GM18861 (cell line): ENCODE measurements at regions not wholly inside any gene's neighbourhood (a gene's known extent, or its start where the extent isn't known, plus 50 kb on each side); places are given as distances from the start of the nearest gene placed in this dataset.

Experiments
- ATAC-seq: cut with Tn5 transposase; IDR thresholded peaks from one replicate; pipeline ENCODE4 v1.9.1; 2021; ENCODE audit not compliant: unreplicated experiment

DNA sequence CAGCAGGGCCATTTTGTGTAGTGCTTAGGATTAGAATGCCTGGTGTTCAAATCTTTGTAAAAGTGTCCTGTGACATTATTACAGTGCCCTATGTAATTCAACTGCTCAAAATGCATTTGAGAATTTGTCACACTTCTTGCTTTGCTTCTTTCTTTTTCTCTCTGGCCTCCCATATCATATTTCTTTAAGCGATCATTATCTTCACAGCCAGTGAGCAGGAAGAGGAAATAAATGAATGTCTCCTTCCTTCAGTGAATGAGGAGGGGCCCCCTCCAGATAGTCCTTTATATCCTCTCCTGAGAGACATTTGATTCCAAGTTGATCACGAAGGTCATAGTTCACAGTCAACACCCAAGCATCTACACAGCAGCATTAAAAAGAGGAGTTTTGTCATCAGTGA, 425.1 kb upstream of the NPVF start:
- ATAC-seq, result no peak

DNA sequence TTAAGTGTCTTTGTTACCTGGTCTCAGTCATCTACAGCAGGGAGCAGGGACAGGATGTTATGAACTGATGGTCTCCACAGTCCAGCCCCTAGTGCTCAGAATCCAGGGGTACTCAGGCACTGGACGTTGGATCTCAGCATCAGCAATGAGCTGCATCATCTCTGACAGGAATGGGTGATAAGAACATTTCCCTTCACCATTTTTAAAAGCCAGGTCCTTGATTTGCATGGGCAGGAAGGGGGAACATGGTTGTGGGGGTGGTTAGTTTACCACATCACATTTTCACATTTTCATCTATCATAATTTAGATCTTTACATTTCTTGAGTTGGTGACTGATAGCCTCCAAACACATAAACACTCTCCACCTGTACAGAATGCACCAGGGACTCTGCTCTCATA, 427.8 kb upstream of the NPVF start:
- ATAC-seq, result no peak

DNA sequence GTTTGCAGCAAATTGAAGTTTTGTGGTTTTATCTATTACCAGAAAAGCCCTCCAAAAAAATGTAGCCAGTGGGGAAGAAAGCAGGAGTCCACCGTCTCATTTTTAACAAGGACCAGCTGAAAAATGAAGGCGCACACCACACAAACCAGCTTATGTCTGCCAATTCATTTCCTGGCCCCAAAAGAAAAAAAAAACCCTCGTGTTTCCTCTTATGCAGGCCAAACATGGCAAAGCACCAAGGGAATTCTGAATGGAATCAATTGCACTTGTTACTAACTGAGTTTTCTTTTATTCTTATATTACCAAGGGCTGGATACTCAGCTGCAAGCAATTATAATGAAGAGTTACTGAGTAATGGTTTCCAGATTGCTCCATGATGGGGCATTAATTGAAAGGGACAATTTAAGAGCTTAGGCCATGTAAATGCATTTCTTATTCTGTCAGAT, 428.3 kb upstream of the NPVF start:
- no peak for ATAC-seq

DNA sequence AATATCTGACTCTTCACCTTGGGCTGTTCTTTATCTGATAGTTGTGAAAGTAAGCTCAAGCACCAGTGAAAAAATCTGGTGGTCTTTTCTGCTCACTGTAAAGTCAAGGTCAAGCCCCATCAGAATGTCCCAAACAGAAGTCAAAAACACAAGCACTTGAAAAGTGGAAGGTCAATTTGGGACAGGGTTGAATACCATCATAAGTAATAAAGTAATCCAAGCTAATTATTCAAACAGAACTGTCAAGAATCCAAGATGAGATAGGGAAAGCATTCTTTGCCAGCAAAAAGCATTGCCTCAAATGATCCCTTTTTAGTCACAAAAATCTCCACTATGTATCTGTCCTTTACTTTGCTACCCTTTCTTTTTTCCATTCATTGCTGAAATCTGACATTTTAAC, 430.1 kb upstream of the NPVF start:
- no peak for ATAC-seq

DNA sequence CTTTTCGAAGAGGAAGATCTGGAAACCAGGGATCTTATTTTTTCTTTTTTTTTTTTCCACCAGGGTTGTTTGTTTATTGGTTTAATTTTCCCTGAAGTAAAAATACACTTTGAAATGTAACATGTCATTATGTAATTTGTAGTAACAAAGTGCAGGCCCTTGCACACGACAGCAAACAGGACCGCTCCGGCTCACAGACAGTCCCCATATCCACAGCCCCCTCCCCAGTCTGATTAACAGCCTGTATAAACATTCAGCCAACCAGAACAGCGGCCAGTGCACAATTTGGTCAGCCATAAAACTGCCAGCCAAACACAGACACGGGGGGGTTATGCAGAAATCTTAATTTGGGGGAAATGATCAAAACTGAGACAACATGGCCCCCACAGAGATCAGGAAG, 431.6 kb upstream of the NPVF start:
- ATAC-seq, result no peak

DNA sequence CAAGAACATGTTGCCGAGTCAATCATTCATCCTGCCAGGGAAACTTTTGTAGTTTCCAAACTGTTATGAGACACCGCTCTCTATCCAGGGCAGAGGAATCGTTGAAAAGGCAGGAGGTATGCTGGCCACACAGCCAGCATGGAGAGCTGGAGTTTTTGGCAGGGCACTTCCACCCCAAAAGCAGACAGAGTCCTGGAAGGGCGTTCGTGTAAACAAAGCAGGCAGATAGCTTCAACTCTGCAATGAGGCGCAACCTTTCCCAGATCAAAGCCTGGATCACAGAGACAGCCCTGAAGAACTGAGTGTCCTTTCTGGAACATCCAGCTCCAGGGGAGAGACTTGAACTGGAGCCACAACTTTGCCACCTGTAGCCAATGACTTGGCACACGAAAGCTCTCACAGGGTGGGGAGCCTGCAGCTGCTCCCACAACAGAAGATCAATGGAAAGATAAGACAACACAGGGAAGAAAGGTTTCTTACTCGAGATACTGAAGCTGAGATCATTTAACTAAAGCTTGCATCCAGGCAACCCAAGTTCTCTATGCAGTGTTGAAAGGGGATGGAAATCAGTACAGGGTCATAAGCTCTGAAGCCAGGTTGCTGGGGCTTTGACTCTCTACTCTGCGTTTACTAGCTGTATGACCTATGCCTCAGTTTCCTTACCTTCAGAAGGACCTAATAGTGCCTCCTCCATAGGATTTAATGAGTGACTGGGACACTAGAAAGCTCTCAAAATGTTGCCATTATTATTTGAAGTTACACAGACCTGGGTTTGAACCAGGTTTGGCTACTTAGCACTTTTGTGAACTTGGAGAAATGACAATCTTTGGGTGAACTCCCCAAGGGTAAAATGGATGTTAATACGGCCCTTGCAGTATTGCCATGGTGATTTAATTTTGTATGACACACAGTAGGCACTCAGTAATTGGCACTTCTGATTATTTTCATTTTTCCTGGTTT, 434.8 kb upstream of the NPVF start:
- no peak for ATAC-seq

DNA sequence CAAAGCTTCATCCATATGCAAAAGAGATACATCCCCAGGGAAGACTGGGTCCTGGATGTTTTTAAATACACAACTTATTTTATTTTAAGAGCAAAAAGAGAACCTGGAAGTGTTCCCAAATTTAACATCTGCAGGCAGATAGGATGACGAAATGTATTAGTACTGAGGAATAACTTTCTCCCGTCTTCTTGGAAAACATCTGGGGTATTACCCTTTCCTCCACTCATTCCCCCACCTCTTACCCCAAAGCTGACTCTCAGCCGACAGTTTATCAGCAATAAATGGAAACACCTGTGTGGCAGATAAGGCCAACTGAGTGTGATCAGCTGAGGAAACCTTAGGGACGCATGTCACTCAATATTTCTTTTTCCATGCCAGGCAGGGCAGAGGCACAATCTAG, 435.6 kb upstream of the NPVF start:
- no peak for ATAC-seq

DNA sequence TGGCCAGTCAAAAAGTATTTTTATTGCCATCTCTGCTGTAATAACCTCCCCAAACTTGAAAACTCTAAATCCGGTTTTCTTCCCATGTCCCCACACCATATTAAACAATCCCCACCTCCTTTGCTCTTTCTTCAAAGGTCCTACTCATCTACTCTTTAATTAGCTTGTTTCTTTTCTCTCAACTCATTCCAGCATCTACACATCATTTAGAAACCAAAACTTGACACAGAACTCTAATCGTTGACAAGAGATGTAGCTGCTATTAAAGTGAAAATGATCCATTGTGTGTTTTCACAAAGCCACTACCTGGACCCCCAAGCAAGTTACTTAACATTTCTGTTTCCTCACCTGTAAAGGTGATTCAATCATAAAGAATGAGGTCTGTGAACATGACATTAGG, 436.3 kb upstream of the NPVF start:
- no peak for ATAC-seq

DNA sequence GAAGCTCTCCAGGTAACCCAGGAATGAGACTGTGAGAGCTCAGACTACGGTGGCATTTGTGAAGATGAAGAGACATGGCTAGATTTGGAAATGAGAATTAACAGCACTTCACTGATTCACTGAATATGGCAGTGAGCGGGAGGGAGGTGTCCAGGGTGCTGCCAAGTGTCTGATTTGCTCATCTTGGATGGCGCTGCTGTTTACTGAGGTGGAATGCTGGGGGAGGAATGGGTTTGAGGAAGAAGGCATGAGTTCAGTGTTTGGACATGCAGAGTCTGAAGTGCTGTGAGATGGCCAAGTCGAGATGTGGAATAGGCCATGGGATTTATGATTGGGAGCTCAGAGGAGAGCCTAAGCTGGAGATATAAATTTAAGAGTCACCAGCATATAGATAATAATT, 437.1 kb upstream of the NPVF start:
- ATAC-seq, result no peak

DNA sequence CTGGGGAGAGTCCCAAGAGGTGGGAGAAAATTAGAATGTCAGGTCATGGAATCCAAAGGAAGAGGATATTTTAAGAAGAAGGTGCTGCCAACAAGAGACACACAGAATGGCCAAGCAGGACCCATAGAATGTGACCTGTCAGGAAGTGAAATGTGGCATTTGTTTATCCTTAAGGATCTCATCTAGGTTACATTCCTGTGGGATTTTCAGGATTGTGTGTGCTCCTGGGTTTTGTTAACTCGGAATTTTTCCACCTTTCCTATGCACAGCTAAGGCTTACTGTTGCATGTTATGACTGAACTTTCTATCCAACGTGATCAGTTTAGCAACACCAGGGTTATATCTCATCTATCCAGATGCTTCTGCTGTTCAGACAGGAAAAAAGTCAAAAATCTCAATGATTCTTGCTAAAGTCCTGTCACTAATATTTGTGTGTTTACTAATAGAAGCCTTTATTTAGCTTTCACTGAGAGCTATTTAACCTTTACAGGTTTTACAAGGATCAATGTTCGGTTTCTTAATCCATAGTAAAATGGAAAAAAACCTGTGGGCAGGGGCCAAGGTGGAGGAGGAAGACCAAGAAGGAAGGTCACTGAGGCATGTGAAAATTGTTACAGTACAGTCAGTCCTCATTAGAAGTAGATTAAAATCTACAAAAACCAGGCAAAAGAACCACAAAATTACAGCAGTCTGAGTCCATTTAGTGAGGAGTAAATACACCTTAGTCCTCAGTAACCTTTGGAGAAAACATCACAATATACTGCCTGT, 437.8 kb upstream of the NPVF start:
- ATAC-seq, result no peak

DNA sequence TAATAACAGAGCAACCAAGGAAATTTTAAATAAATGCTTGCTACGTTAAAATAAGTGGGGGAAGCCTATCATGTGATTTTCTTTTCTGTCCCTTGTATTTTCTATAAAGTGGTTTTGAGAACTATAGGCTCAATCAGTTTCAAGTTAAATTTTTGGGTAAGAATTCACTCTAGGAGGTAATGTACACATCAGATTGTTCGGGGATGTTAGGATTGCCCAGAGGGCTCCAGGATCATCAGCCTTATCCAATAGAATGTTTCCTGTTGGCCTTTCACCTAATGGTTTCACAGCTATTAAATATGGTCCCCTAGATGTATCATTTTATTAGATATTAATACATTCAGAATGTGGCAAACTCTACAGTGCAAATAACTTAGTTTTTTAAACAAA, 438.4 kb upstream of the NPVF start:
- no peak for ATAC-seq

DNA sequence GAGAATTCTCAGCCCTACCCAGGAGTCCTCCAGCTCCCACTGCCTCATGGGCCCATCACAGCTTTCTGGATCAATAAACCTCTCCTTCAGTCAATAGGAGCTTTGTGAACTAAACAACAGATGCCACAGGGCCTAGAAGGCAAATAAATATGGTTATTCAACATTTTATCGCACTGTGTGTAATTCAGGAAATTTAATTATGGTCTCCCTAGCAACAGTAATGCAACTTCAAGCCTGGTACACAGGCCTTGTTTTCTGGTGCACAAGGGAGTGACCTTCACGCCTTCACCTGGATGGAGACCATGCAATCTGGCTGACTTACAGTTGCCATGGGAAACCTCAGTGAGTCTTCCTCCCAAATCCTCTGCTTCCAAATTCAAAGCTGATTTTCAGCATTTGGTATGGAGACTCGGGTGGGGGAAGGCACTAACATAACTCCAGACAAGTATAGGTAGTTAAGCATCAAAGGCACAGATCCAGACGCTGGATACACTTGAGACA, 441.0 kb upstream of the NPVF start:
- ATAC-seq, result no peak

DNA sequence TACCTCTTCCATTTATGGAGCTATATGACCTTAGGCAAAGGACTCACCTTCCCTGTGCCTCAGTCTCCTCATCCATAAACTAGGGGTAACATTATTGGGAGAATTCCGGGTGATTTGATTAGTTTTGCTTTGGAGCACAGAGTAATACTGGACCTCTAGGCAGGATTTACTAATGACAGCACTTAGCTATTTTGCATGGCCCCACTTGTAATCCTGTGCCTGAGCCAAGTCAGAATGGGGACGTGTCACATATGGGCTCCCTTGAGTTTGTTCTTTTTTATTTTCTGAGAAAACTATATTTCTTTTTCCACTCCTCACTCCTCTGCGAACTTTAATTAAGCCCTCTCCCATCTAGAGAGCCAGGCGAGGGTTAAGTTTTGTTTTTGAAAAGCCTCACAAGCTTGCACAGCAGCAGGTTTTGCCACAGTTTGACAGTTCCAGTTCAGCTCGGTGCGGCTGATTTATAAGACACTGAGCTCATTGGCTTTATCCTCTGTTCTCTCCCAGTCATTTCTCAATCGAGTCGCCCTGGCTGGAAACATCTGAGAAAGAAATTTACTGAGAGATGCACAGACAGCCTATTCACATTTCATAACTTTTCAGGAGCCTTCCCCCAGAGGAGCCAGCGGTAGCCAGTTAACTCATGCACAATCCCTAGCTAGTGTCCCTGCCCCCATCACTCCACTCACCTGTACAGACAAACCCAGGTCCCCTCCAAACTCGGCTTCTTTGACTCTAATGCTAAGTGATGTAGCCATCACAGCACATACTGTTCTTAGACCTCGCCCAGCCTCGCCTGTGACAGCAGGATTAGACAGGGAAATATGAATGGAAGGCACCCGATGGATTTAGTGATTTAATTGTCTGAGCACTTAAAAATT, 441.9 kb upstream of the NPVF start:
- no peak for ATAC-seq

DNA sequence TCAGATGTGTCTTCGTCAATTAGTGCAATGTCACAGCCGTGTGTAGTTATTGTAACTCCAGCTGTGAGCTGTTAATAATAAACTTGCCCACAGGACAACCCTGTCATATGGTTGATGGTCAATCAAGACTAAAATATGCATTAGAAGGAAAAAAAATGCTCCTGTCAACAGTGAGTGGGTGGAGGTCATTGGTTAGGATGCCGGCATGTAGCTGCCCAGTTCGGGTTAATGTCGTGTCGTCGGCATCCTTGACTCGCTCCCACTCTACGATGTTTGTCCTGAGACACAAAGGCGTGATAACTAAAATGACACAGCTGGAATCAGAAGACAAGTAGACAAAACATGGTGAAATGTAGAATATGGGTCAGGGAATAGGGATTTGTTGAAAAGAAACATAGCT, 442.8 kb upstream of the NPVF start:
- ATAC-seq, result no peak

DNA sequence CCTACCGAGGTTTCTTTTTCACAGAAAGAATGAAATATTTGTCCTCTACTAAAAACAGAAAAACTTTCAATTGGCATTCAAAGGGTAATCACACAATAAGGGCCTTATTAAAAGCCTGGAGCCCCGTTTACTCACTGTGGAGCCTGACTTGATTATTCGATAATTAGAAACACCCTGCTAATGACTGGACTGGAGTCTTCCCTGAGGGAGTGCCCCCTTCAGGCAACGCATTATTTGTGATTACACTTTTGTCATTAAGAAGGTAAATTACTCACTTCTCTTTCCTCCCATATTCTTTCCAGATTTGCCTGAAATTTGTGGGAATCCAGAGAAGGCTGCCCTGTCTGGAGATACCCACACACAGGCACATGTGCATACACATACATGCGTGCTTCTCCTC, 444.2 kb upstream of the NPVF start:
- no peak for ATAC-seq

DNA sequence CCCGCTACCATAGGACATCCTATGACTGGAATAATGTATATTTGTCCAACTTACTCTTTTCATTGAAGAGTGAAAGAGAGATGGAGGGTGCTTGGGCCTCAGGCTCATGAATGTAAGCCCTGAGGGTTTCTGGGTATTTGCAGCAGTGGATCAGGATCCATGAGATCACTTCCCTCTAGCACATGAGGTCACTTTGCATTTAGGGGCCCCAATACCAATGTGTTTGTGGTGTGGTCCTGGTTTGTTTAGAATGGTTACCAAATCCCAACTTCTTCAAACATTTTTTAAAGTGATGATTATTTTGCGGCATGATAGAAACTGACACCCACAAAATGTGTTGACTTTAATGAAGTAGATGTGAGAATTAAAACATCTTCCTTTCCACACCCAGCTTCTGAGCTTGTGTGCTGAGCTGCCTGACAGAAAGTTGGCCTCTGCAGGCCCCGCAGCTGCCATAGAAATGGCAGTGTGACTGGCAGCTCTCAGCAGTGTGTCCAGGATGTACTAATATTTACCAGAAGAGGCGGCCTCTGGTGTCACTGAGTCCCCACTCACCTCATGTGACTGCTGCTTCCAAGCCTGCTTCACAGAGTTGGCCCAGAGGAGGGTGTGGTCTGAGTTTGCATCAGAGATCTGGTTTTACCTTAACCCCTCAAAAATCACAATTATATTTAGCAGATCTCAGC, 447.6 kb upstream of the NPVF start:
- ATAC-seq, result no peak

DNA sequence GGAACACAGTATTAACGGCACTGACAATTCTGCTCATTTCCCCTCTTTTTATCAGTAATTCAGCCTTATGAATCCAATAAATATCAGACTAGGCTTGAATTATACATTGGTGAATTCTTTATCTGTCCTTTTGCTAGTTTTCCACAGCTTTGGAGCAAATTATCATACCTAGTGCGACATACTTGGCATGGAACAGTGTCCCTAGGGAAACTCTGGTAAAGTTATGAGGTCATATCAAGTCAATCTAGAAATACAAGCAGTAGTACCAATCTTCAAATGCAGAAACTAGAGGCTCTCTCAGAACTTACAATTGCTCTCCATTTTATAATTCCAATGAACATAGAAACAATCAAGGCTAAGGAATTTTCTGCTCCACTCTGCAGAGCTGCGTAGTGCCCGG, 449.3 kb upstream of the NPVF start:
- no peak for ATAC-seq

DNA sequence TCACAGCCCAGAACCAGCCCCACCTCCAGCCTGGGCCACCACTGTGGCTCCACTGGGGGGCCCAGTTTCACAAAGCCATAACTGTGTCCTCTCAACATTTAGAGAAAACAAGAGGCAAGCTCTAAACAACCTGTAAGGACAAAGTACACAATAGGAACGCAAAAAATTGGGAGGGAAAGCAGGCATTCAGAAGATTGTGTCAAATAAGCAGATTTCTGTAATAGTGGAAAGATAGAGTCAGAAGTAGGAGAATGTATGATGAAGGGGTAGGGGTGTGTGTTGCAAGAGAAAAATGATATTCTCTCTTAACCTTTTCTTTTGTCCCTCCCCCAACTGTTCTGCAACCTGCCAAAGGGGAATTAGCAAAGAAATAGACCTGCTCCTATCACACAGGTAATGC, 449.9 kb upstream of the NPVF start:
- no peak for ATAC-seq

DNA sequence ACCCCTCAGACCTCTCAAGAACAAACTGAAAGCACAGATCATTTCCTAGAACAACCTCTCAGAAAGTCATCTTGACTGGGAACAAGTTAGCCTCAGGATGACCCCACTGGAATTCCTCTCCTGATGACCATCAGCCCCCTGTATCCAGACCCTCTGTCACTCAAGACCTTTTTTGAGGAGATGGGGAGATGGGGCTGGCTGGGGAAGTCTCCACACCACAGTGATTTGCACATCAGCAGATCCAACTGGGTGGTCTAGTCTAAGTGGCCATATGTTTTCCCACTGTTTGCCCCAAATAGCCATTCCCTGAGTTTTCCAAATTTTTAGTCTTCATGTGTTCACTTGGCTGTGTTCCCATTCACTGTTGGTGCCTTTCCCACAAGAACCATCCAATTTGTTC, 452.4 kb upstream of the NPVF start:
- ATAC-seq, result no peak

DNA sequence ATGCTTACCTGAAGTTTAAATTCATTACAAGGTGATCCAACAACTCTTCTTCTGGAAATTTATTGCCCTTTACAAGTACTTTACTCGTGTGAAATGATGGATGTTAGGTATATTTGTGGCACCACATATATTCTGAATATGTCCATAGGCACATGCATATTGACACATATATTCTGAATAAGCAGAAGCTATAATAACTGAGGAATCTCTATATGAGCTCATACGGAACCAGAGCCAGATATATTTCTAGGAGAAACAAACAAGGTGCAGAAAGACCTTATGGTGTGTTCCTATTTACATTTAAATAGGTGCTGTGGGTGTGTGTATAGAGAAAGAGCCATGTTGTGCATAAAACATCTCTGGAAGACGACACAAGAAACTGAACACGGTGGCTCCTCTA, 456.1 kb upstream of the NPVF start:
- no peak for ATAC-seq

DNA sequence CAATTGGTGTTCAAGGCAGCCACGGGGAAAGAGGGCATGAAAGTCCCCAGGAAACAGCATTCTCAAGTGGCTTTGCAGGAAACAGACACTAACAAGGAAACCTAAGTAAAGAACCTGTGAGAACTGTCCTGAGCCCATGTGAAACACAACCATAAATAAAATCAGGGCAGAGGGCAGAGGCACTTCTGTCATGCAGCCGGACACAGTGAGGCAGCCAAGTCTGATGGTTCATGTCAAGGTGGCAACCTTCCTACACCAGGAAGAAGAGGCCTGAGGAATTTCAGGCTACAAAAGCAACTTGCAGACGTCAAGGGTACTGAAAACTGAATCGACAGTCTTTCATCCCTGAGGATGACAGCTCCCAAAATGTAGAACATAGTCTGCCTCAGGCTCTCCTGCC, 458.2 kb upstream of the NPVF start:
- no peak for ATAC-seq
